WTC11 (cell line): ENCODE measurements at regions not wholly inside any gene's neighbourhood (a gene's known extent, or its start where the extent isn't known, plus 50 kb on each side); places are given as distances from the start of the nearest gene placed in this dataset.

ENCODE experiments used
- ATF6 ChIP-seq: sonication (generic); formaldehyde crosslinking; IDR thresholded peaks from 2 replicates; pipeline ENCODE4 v1.8.1; 2023; ENCODE audit warnings: mild to moderate bottlenecking, missing genetic modification reagents
- CTCF ChIP-seq: fragments of 200-600 bp; IDR thresholded peaks from 2 replicates; pipeline ENCODE4 v1.8.0; 2022; ENCODE audit warnings: antibody characterized with exemption
- FOXJ3 ChIP-seq: sonication (generic); formaldehyde crosslinking; IDR thresholded peaks from 2 replicates; pipeline ENCODE4 v1.9.0; 2021; ENCODE audit warnings: missing genetic modification reagents, mild to moderate bottlenecking, borderline replicate concordance
- HMGXB4 ChIP-seq: sonication (generic); formaldehyde crosslinking; IDR thresholded peaks from 2 replicates; pipeline ENCODE4 v1.8.1; 2023; ENCODE audit warnings: mild to moderate bottlenecking, moderate library complexity, missing genetic modification reagents
- KAT7 ChIP-seq: sonication (generic); formaldehyde crosslinking; IDR thresholded peaks from 2 replicates; pipeline ENCODE4 v1.8.1; 2023; ENCODE audit warnings: missing genetic modification reagents, mild to moderate bottlenecking, borderline replicate concordance
- PREB ChIP-seq: sonication (generic); formaldehyde crosslinking; IDR thresholded peaks from 2 replicates; pipeline ENCODE4 v1.8.1; 2022; ENCODE audit warnings: mild to moderate bottlenecking, missing genetic modification reagents, moderate library complexity, borderline replicate concordance
- SP1 ChIP-seq: sonication (generic); formaldehyde crosslinking; conservative IDR thresholded peaks from 2 replicates; pipeline ENCODE4 v1.8.1; 2022; ENCODE audit warnings: missing genetic modification reagents
- TEAD4 ChIP-seq: sonication (generic); formaldehyde crosslinking; IDR thresholded peaks from 2 replicates; pipeline ENCODE4 v1.8.0; 2022; ENCODE audit warnings: mild to moderate bottlenecking, missing genetic modification reagents
- ZMAT4 ChIP-seq: fragments of 250-450 bp; sonication (Bioruptor Pico); IDR thresholded peaks from 2 replicates; pipeline ENCODE4 v1.9.0; 2021; ENCODE audit warnings: mild to moderate bottlenecking
- ZNF317 ChIP-seq: sonication (generic); formaldehyde crosslinking; IDR thresholded peaks from 2 replicates; pipeline ENCODE4 v1.8.1; 2023; ENCODE audit warnings: low read depth, mild to moderate bottlenecking, moderate library complexity, missing genetic modification reagents, borderline replicate concordance
- ZNF425 ChIP-seq: fragments of 250-450 bp; sonication (Bioruptor Pico); conservative IDR thresholded peaks from 2 replicates; pipeline ENCODE4 v1.9.0; 2021; ENCODE audit warnings: mild to moderate bottlenecking

GRCh38 chr7:41828911-41829310 is 126.0 kb upstream of the INHBA start:
- TF ChIP-seq CTCF = no peak
- no peak for TF ChIP-seq TEAD4
- no peak for TF ChIP-seq ZNF317
- TF ChIP-seq HMGXB4 (CRISPR knock-in tag) = no peak
- TF ChIP-seq SP1 (CRISPR knock-in tag) = no peak
- no peak for TF ChIP-seq FOXJ3 (CRISPR knock-in tag)
- no peak for TF ChIP-seq ZMAT4 (CRISPR knock-in tag)
- TF ChIP-seq PREB (CRISPR knock-in tag) = no peak
- TF ChIP-seq ZNF425 (CRISPR knock-in tag) = no peak
- no peak for TF ChIP-seq ATF6 (CRISPR knock-in tag)
- TF ChIP-seq KAT7 (CRISPR knock-in tag) = no peak
